Subcutaneous abdominal adipose tissue (tissue), 5 donors: ENCODE measurements at regions not wholly inside any gene's neighbourhood (a gene's known extent, or its start where the extent isn't known, plus 50 kb on each side); places are given as distances from the start of the nearest gene placed in this dataset.

Experiments used
- H3K27ac ChIP-seq: one replicate; pipeline ENCODE4 v1.7.0; 2013; ENCODE audit warnings: low read depth, mild to moderate bottlenecking, inconsistent platforms, low read length, moderate library complexity
- H3K27me3 ChIP-seq, 5 donors: one replicate each; pipeline ENCODE4 v1.7.0; 2013; ENCODE audit warnings: low read length in 5 of 5, inconsistent platforms in 1 of 5; ENCODE audit not compliant: control insufficient read depth in 5 of 5, insufficient read depth in 4 of 5
- H3K36me3 ChIP-seq, 5 donors: one replicate each; pipeline ENCODE4 v1.7.0; 2013; ENCODE audit warnings: low read length in 5 of 5; ENCODE audit not compliant: control insufficient read depth in 5 of 5, insufficient read depth in 5 of 5
- H3K4me1 ChIP-seq, 5 donors: one replicate each; pipeline ENCODE4 v1.7.0; 2013; ENCODE audit warnings: low read length in 5 of 5, mild to moderate bottlenecking in 3 of 5, moderate library complexity in 1 of 5; ENCODE audit not compliant: control insufficient read depth in 5 of 5, insufficient read depth in 5 of 5
- H3K4me3 ChIP-seq, 5 donors: one replicate each; pipeline ENCODE4 v1.7.0; 2013; ENCODE audit warnings: low read length in 5 of 5, low read depth in 1 of 5
- H3K9ac ChIP-seq, 5 donors: one replicate each; pipeline ENCODE4 v1.7.0; 2013; ENCODE audit warnings: low read length in 5 of 5, mild to moderate bottlenecking in 4 of 5, moderate library complexity in 3 of 5
- H3K9me3 ChIP-seq, 5 donors: one replicate each; pipeline ENCODE4 v1.7.0; 2013; ENCODE audit warnings: low read length in 5 of 5; ENCODE audit not compliant: control insufficient read depth in 5 of 5
- donor health status: healthy.
- donor health status: healthy.
- donor health status: healthy.
- donor health status: healthy.
- donor health status: healthy.

- Histone ChIP-seq H3K9ac (no peak overlapping the region), H3K4me1 (no peaks in the 10 kb centered on the region), H3K4me3 (no peak overlapping the region), H3K9me3 (no peaks in the 10 kb centered on the region), H3K27ac (no peak overlapping the region), H3K27me3 (peaks cover 0 to 32% (median 25%) of the 10 kb centered on the region in 5 donors), H3K36me3 (no peaks in the 10 kb centered on the region)
Observed at GRCh38 chr16:49015225-49015592, 266.4 kb downstream of the CBLN1 start.

GRCh38 chr16:49014277-49015224 lies 267.1 kb downstream of the CBLN1 start:
- no peaks in the 10 kb centered on the region for H3K4me1 ChIP-seq
- H3K36me3 ChIP-seq = no peaks in the 10 kb centered on the region
- H3K27ac ChIP-seq = no peak overlapping the region
- H3K9me3 ChIP-seq = no peaks in the 10 kb centered on the region
- H3K27me3 ChIP-seq = peaks cover 0 to 26% (median 23%) of the 10 kb centered on the region in 5 donors
- no peak overlapping the region for H3K9ac ChIP-seq
- H3K4me3 ChIP-seq = no peak overlapping the region

GRCh38 chr16:49013727-49014080 lies 267.9 kb downstream of the CBLN1 start:
- no peak overlapping the region for H3K9ac ChIP-seq
- H3K27ac ChIP-seq = no peak overlapping the region
- H3K9me3 ChIP-seq = peaks cover 0 to 4% (median 0%) of the 10 kb centered on the region in 5 donors
- peaks cover 0 to 21% (median 14%) of the 10 kb centered on the region in 5 donors for H3K27me3 ChIP-seq
- no peaks in the 10 kb centered on the region for H3K4me1 ChIP-seq
- no peak overlapping the region for H3K4me3 ChIP-seq
- H3K36me3 ChIP-seq = no peaks in the 10 kb centered on the region

- H3K4me3 ChIP-seq = no peak overlapping the region
Observed at GRCh38 chr16:49012961-49013726, 268.5 kb downstream of the CBLN1 start.

GRCh38 chr16:49011901-49012300 lies 269.7 kb downstream of the CBLN1 start:
- Histone ChIP-seq H3K27me3 (peaks cover 0 to 15% (median 12%) of the 10 kb centered on the region in 5 donors), H3K27ac (no peak overlapping the region), H3K9me3 (peaks cover 0 to 4% (median 0%) of the 10 kb centered on the region in 5 donors), H3K9ac (no peak overlapping the region), H3K4me1 (no peaks in the 10 kb centered on the region), H3K4me3 (no peak overlapping the region), H3K36me3 (no peaks in the 10 kb centered on the region)

More at GRCh38 chr16:49012961-49013726, 268.5 kb downstream of the CBLN1 start:
- H3K9ac ChIP-seq = no peak overlapping the region
- H3K4me1 ChIP-seq = no peaks in the 10 kb centered on the region
- no peaks in the 10 kb centered on the region for H3K36me3 ChIP-seq
- peaks cover 0 to 4% (median 0%) of the 10 kb centered on the region in 5 donors for H3K9me3 ChIP-seq
- peaks cover 0 to 17% (median 12%) of the 10 kb centered on the region in 5 donors for H3K27me3 ChIP-seq
- no peak overlapping the region for H3K27ac ChIP-seq

- peaks cover 0 to 4% (median 0%) of the 10 kb centered on the region in 5 donors for H3K9me3 ChIP-seq
- H3K27me3 ChIP-seq = peaks cover 0 to 15% (median 10%) of the 10 kb centered on the region in 5 donors
- no peaks in the 10 kb centered on the region for H3K36me3 ChIP-seq
- H3K4me3 ChIP-seq = no peak overlapping the region
- no peak overlapping the region for H3K9ac ChIP-seq
- H3K4me1 ChIP-seq = no peaks in the 10 kb centered on the region
- H3K27ac ChIP-seq = no peak overlapping the region
Observed at GRCh38 chr16:49010879-49011278, 270.8 kb downstream of the CBLN1 start.

- Histone ChIP-seq H3K4me1 (no peaks in the 10 kb centered on the region), H3K9me3 (peaks cover 0 to 4% (median 0%) of the 10 kb centered on the region in 5 donors), H3K36me3 (no peaks in the 10 kb centered on the region), H3K27me3 (peaks cover 0 to 15% (median 7%) of the 10 kb centered on the region in 5 donors), H3K27ac (no peak overlapping the region), H3K4me3 (no peak overlapping the region), H3K9ac (no peak overlapping the region)
Observed at GRCh38 chr16:49010396-49010795, 271.2 kb downstream of the CBLN1 start.

GRCh38 chr16:49009204-49009603 lies 272.4 kb downstream of the CBLN1 start:
- Histone ChIP-seq H3K4me1 (no peaks in the 10 kb centered on the region), H3K27me3 (peaks cover 0 to 11% (median under 1%) of the 10 kb centered on the region in 5 donors), H3K9me3 (peaks cover 0 to 4% (median 0%) of the 10 kb centered on the region in 5 donors), H3K9ac (no peak overlapping the region), H3K36me3 (no peaks in the 10 kb centered on the region), H3K4me3 (no peak overlapping the region), H3K27ac (no peak overlapping the region)

- no peak overlapping the region for H3K4me3 ChIP-seq
- peaks cover 0 to 4% (median 0%) of the 10 kb centered on the region in 5 donors for H3K27me3 ChIP-seq
- no peak overlapping the region for H3K27ac ChIP-seq
- H3K4me1 ChIP-seq = no peaks in the 10 kb centered on the region
- H3K36me3 ChIP-seq = no peaks in the 10 kb centered on the region
- H3K9ac ChIP-seq = no peak overlapping the region
- H3K9me3 ChIP-seq = no peaks in the 10 kb centered on the region
Observed at GRCh38 chr16:49003992-49004391, 277.6 kb downstream of the CBLN1 start.

GRCh38 chr16:49003022-49003421 lies 278.6 kb downstream of the CBLN1 start:
- no peak overlapping the region for H3K4me3 ChIP-seq
- H3K9ac ChIP-seq = no peak overlapping the region
- H3K27me3 ChIP-seq = peaks cover 0 to 4% (median 0%) of the 10 kb centered on the region in 5 donors
- H3K4me1 ChIP-seq = no peaks in the 10 kb centered on the region
- H3K9me3 ChIP-seq = no peaks in the 10 kb centered on the region
- H3K27ac ChIP-seq = no peak overlapping the region
- H3K36me3 ChIP-seq = no peaks in the 10 kb centered on the region
